ENCODE measurements at regions not wholly inside any gene's neighbourhood (a gene's known extent, or its start where the extent isn't known, plus 50 kb on each side); places are given as distances from the start of the nearest gene placed in this dataset.

DNA sequence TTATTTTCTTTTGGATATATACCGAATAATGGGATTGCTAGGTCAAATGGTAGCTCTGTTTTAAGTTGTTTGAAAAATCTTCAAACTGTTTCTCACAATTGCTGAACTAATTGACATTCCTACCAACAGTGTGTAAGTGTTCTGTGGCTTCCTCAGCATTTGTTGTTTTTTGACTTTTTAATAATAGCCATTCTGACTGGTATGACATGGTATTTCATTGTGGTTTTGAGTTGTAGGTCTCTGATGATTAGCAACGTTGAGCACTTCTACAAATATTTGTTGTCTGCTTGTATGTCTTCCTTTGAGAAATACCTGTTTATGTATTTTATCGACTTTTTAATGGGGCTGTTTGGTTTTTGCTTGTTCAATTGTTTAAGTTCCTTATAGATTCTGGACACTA lies 680.1 kb upstream of the GRIA3 start:
- DNase-seq (ENCODE audit: low read depth in 1 of 2, low spot score in 1 of 2): no peak
- no peak overlapping the region for H3K4me3 ChIP-seq
- no peak overlapping the region for H3K27ac ChIP-seq
- no peaks in the 10 kb centered on the region for H3K9me3 ChIP-seq (ENCODE audit: low read depth)
- H3K4me1 ChIP-seq (ENCODE audit: low read depth): no peaks in the 10 kb centered on the region
- H3K36me3 ChIP-seq: no peaks in the 10 kb centered on the region
- H3K27me3 ChIP-seq: no peaks in the 10 kb centered on the region
- TF ChIP-seq, protein P1, sequence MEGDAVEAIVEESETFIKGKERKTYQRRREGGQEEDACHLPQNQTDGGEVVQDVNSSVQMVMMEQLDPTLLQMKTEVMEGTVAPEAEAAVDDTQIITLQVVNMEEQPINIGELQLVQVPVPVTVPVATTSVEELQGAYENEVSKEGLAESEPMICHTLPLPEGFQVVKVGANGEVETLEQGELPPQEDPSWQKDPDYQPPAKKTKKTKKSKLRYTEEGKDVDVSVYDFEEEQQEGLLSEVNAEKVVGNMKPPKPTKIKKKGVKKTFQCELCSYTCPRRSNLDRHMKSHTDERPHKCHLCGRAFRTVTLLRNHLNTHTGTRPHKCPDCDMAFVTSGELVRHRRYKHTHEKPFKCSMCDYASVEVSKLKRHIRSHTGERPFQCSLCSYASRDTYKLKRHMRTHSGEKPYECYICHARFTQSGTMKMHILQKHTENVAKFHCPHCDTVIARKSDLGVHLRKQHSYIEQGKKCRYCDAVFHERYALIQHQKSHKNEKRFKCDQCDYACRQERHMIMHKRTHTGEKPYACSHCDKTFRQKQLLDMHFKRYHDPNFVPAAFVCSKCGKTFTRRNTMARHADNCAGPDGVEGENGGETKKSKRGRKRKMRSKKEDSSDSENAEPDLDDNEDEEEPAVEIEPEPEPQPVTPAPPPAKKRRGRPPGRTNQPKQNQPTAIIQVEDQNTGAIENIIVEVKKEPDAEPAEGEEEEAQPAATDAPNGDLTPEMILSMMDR (IDR thresholded peaks at IDR 0.05; ENCODE audit: low read depth, low read length): no peak

DNA sequence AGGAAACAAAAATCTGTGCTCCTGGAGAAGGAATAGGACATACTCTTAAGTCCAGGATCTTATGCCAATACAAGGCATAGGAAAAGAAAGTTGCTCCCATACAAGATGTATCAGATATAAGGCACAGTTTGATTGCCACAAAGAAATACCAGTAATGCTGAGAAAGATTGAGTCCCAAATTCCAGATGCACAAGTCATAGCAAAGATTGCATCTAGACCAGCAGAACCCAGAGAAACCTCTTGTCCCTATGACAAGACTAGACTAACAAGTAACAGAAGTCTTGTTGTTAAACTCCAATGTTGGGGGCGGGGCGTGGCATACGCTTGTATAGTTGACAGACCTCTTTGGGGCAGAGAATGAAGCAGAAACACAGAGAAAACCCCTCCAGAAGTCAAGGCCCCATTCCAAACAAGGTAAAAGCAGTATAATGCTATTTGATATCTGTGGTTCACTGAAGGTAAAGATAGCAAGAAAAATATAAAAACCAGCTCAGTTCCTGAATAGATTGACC lies 671.5 kb upstream of the GRIA3 start:
- no peak for DNase-seq (ENCODE audit: low read depth in 1 of 2, low spot score in 1 of 2)
- TF ChIP-seq, protein P1 (IDR thresholded peaks at IDR 0.05; ENCODE audit: low read depth, low read length): no peak
- H3K27ac ChIP-seq: no peak overlapping the region
- no peaks in the 10 kb centered on the region for H3K9me3 ChIP-seq (ENCODE audit: low read depth)
- H3K36me3 ChIP-seq: no peaks in the 10 kb centered on the region
- H3K4me1 ChIP-seq (ENCODE audit: low read depth): no peaks in the 10 kb centered on the region
- no peaks in the 10 kb centered on the region for H3K27me3 ChIP-seq
- no peak overlapping the region for H3K4me3 ChIP-seq

DNA sequence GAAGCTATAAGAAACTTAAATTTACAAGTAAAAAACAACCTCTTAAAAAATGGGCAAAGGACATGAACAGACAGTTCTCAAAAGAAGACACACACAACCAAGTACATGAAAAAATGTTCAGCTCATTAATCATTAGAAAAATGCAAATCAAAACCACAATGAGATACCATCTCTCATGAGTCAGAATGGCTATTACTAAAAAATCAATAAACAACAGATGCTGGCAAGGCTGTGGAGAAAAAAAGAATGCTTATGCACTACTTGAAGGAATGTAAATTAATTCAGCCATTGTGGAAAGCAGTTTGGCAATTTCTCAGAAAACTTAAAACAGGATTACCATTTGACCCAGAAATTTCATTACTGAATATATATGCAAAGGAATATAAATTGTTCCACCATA lies 666.3 kb upstream of the GRIA3 start:
- H3K27me3 ChIP-seq: no peaks in the 10 kb centered on the region
- no peaks in the 10 kb centered on the region for H3K9me3 ChIP-seq (ENCODE audit: low read depth)
- no peak overlapping the region for H3K4me3 ChIP-seq
- no peaks in the 10 kb centered on the region for H3K36me3 ChIP-seq
- no peak for DNase-seq (ENCODE audit: low read depth in 1 of 2, low spot score in 1 of 2)
- no peak overlapping the region for H3K27ac ChIP-seq
- TF ChIP-seq, protein P1 (IDR thresholded peaks at IDR 0.05; ENCODE audit: low read depth, low read length): no peak
- no peaks in the 10 kb centered on the region for H3K4me1 ChIP-seq (ENCODE audit: low read depth)

DNA sequence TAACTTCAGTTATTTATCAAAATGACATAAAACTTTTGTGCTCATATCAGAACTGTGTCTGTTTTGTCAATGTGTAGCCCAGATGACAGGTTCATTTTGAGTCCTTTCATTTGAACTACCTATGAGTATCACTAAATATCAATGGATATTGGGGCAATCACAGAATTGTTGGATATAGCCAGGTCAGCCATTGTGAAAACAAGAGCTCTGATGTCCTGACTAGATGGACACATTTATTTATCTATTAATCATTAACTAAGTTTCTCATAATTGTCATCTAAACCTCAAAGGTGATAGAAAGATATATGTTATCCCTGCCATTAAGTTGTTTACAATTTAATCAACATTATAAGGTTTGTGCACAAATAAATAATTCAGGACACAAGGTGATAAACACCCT lies 638.3 kb upstream of the GRIA3 start:
- Histone ChIP-seq H3K27me3 (no peaks in the 10 kb centered on the region), H3K36me3 (no peaks in the 10 kb centered on the region), H3K4me1 (ENCODE audit: low read depth) (no peaks in the 10 kb centered on the region), H3K9me3 (ENCODE audit: low read depth) (no peaks in the 10 kb centered on the region), H3K4me3 (no peak overlapping the region), H3K27ac (no peak overlapping the region)
- DNase-seq (ENCODE audit: low read depth in 1 of 2, low spot score in 1 of 2): no peak
- TF ChIP-seq, protein P1 (IDR thresholded peaks at IDR 0.05; ENCODE audit: low read depth, low read length): no peak

DNA sequence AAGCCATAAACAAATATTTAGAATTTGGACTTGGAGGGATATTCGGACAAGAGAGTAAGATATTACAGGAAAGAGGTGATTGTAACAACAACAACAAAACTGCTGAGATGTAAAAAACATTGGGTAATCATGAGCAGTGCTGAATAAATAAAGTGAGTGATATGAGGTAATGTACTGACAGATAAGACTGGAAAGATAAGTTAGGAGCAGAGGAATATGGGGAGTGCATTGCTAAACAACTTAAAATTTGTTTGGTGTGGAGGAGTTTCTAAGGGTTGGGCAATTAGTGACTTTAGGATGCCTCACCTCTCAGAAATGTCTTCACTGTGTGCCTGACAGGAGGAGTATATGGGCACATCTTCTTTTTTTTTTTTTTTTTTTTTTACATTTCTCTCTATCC lies 637.8 kb upstream of the GRIA3 start:
- Histone ChIP-seq H3K36me3 (no peaks in the 10 kb centered on the region), H3K27me3 (no peaks in the 10 kb centered on the region), H3K9me3 (ENCODE audit: low read depth) (no peaks in the 10 kb centered on the region), H3K4me1 (ENCODE audit: low read depth) (no peaks in the 10 kb centered on the region), H3K4me3 (no peak overlapping the region), H3K27ac (no peak overlapping the region)
- TF ChIP-seq, protein P1 (IDR thresholded peaks at IDR 0.05; ENCODE audit: low read depth, low read length): no peak
- DNase-seq (ENCODE audit: low read depth in 1 of 2, low spot score in 1 of 2): no peak

All from cardiac muscle cell (in vitro differentiated cells and primary cell).